ENCODE measurements at regions not wholly inside any gene's neighbourhood (a gene's known extent, or its start where the extent isn't known, plus 50 kb on each side); places are given as distances from the start of the nearest gene placed in this dataset.

- Histone ChIP-seq H3K9me3 (no peaks in the 10 kb centered on the region), H3K4me1 (ENCODE audit: control insufficient read depth in 1 of 2, low read depth in 2 of 2) (no peaks in the 10 kb centered on the region), H3K27me3 (replicated peaks; ENCODE audit: insufficient read depth) (no peaks in the 10 kb centered on the region), H3K36me3 (no peaks in the 10 kb centered on the region), H3K27ac (no peak overlapping the region), H3K4me3 (no peak overlapping the region)
- no peak for TF ChIP-seq CTCF (IDR thresholded peaks at IDR 0.05)
- DNase-seq (ENCODE audit: low spot score) (no peak), ATAC-seq (ENCODE audit: insufficient number of reproducible peaks, low FRiP score, low read depth) (no peak)
These were observed 1284.4 kb upstream of the ADGRB3 start for GRCh38 chr6:67350729-67351128.

- Histone ChIP-seq H3K27ac (no peak overlapping the region), H3K4me3 (no peak overlapping the region), H3K36me3 (no peaks in the 10 kb centered on the region), H3K27me3 (replicated peaks; ENCODE audit: insufficient read depth) (no peaks in the 10 kb centered on the region), H3K4me1 (ENCODE audit: control insufficient read depth in 1 of 2, low read depth in 2 of 2) (no peaks in the 10 kb centered on the region), H3K9me3 (no peaks in the 10 kb centered on the region)
- no peak for DNase-seq (ENCODE audit: low spot score)
- no peak for ATAC-seq (ENCODE audit: insufficient number of reproducible peaks, low FRiP score, low read depth)
- no peak for TF ChIP-seq CTCF (IDR thresholded peaks at IDR 0.05)
These were observed 1289.1 kb upstream of the ADGRB3 start for GRCh38 chr6:67345946-67346345.

- Histone ChIP-seq H3K27ac (no peak overlapping the region), H3K9me3 (no peaks in the 10 kb centered on the region), H3K27me3 (replicated peaks; ENCODE audit: insufficient read depth) (no peaks in the 10 kb centered on the region), H3K4me1 (ENCODE audit: control insufficient read depth in 1 of 2, low read depth in 2 of 2) (no peaks in the 10 kb centered on the region), H3K36me3 (no peaks in the 10 kb centered on the region), H3K4me3 (no peak overlapping the region)
- ATAC-seq (ENCODE audit: insufficient number of reproducible peaks, low FRiP score, low read depth) (no peak), DNase-seq (ENCODE audit: low spot score) (no peak)
- TF ChIP-seq CTCF (IDR thresholded peaks at IDR 0.05) = no peak
These were observed 1299.1 kb upstream of the ADGRB3 start for GRCh38 chr6:67336014-67336413.

- Histone ChIP-seq H3K36me3 (no peaks in the 10 kb centered on the region), H3K4me1 (ENCODE audit: control insufficient read depth in 1 of 2, low read depth in 2 of 2) (no peaks in the 10 kb centered on the region), H3K9me3 (no peaks in the 10 kb centered on the region), H3K27me3 (replicated peaks; ENCODE audit: insufficient read depth) (no peaks in the 10 kb centered on the region), H3K4me3 (no peak overlapping the region), H3K27ac (no peak overlapping the region)
- ATAC-seq (ENCODE audit: insufficient number of reproducible peaks, low FRiP score, low read depth) (no peak), DNase-seq (ENCODE audit: low spot score) (no peak)
- TF ChIP-seq CTCF (IDR thresholded peaks at IDR 0.05) = no peak
These were observed 1303.8 kb upstream of the ADGRB3 start for GRCh38 chr6:67331304-67331703.

- ATAC-seq (ENCODE audit: insufficient number of reproducible peaks, low FRiP score, low read depth) (no peak), DNase-seq (ENCODE audit: low spot score) (no peak)
- H3K4me3 ChIP-seq = no peak overlapping the region
- no peaks in the 10 kb centered on the region for H3K27me3 ChIP-seq (replicated peaks; ENCODE audit: insufficient read depth)
- H3K4me1 ChIP-seq (ENCODE audit: control insufficient read depth in 1 of 2, low read depth in 2 of 2) = no peaks in the 10 kb centered on the region
- no peaks in the 10 kb centered on the region for H3K9me3 ChIP-seq
- H3K36me3 ChIP-seq = no peaks in the 10 kb centered on the region
- no peak overlapping the region for H3K27ac ChIP-seq
- no peak for TF ChIP-seq CTCF (IDR thresholded peaks at IDR 0.05)
These were observed 1306.8 kb upstream of the ADGRB3 start for GRCh38 chr6:67328269-67328668.

Measured in thoracic aorta (tissue), 2 donors.